Endothelial cell of umbilical vein (primary cell): ENCODE measurements at regions not wholly inside any gene's neighbourhood (a gene's known extent, or its start where the extent isn't known, plus 50 kb on each side); places are given as distances from the start of the nearest gene placed in this dataset.

ENCODE experiments used
- BruUV-seq: library from RNA; stranded (reverse); fragments of 400-500 nt; replicated peaks from 2 replicates; lab custom pipeline; 2021; lab: Mats Ljungman, UMichigan
- CTCF ChIA-PET: fragments of 300-600, 350-600 bp; sonication (Branson Sonifier 250); formaldehyde crosslinking; loops from one replicate; lab custom pipeline; 2021; ENCODE audit warnings: antibody characterized with exemption, inconsistent platforms; lab: Charles Lee
- POLR2A ChIA-PET: fragments of 300-600, 350-600 bp; sonication (Branson Sonifier 250); formaldehyde crosslinking; loops from one replicate; lab custom pipeline; 2021; ENCODE audit warnings: antibody characterized with exemption, inconsistent platforms; lab: Charles Lee
- DNase-seq: peaks from one replicate; pipeline ENCODE4 v3.0.0-alpha.2; 2011; ENCODE audit warnings: low read depth, low spot score
- FAIRE-seq: peaks from 2 replicates; lab custom pipeline; 2011; peaks lifted over from hg19 to GRCh38; lab: Jason Lieb, UNC
- H2AFZ ChIP-seq: 2 replicates; pipeline ENCODE4 v1.6.0; 2012; ENCODE audit warnings: low read depth, low read length, control low read depth, inconsistent platforms
- H3K27ac ChIP-seq: 2 replicates; pipeline ENCODE4 v1.5.1; 2011; ENCODE audit warnings: low read depth, mild to moderate bottlenecking, control low read depth, low read length, moderate library complexity; ENCODE audit not compliant: insufficient read depth
- H3K27me3 ChIP-seq, 2 experiments: 2 replicates each; pipeline versions ENCODE4 v1.6.0 to v1.6.1; 2011; ENCODE audit warnings: low read length in 2 of 2, mixed read lengths in 1 of 2; ENCODE audit not compliant: control insufficient read depth in 2 of 2, insufficient read depth in 2 of 2
- H3K36me3 ChIP-seq, 2 experiments: 2 replicates in 1 of 2; 3 replicates in 1 of 2; pipeline ENCODE4 v1.5.1; 2011; ENCODE audit warnings: low read length in 2 of 2, mild to moderate bottlenecking in 1 of 2, moderate library complexity in 1 of 2; ENCODE audit not compliant: control insufficient read depth in 2 of 2, insufficient read depth in 2 of 2; ENCODE audit errors: extremely low read depth in 1 of 2
- H3K4me1 ChIP-seq: 3 replicates; pipeline ENCODE4 v1.5.1; 2011; ENCODE audit warnings: mild to moderate bottlenecking, low read length; ENCODE audit not compliant: control insufficient read depth, insufficient read depth; ENCODE audit errors: extremely low read depth
- H3K4me2 ChIP-seq: 2 replicates; pipeline ENCODE4 v1.6.1; 2011; ENCODE audit warnings: low read length, control low read depth, mixed read lengths; ENCODE audit not compliant: insufficient read depth
- H3K4me3 ChIP-seq, 3 experiments: fragments of 200-600 bp in 1 of 3; sonication (generic), shearing (Covaris generic) in 1 of 3; replicated peaks in 1 of 3; 2 replicates each; pipeline ENCODE4 v1.5.1; 2011 to 2016; ENCODE audit warnings: control low read depth in 3 of 3, low read length in 3 of 3, mild to moderate bottlenecking in 2 of 3, inconsistent platforms in 1 of 3, low read depth in 1 of 3, moderate library complexity in 1 of 3; ENCODE audit not compliant: insufficient read depth in 1 of 3
- H3K79me2 ChIP-seq: 2 replicates; pipeline ENCODE4 v1.6.0; 2012; ENCODE audit warnings: low read length, inconsistent platforms; ENCODE audit not compliant: control insufficient read depth, insufficient read depth
- H3K9ac ChIP-seq: replicated peaks from 2 replicates; pipeline ENCODE3; 2011; ENCODE audit warnings: low read length, control low read depth; ENCODE audit not compliant: insufficient read depth; ENCODE audit errors: extremely low read depth
- H3K9me1 ChIP-seq: replicated peaks from 3 replicates; pipeline ENCODE4 v1.6.0; 2011; ENCODE audit warnings: mild to moderate bottlenecking, low read length; ENCODE audit not compliant: control insufficient read depth, insufficient read depth; ENCODE audit errors: extremely low read depth
- H3K9me3 ChIP-seq: replicated peaks from 2 replicates; pipeline ENCODE4 v1.5.1; 2012; ENCODE audit warnings: low read length, inconsistent platforms; ENCODE audit not compliant: control insufficient read depth, insufficient read depth
- H4K20me1 ChIP-seq: replicated peaks from 2 replicates; pipeline ENCODE3; 2011; ENCODE audit warnings: mild to moderate bottlenecking, low read length; ENCODE audit not compliant: control insufficient read depth, insufficient read depth; ENCODE audit errors: extremely low read depth
- EZH2 ChIP-seq: IDR thresholded peaks from 2 replicates; pipeline ENCODE4 v1.6.1; 2012; ENCODE audit warnings: borderline replicate concordance, low read depth, mild to moderate bottlenecking, moderate library complexity, low read length, inconsistent platforms; ENCODE audit not compliant: severe bottlenecking
- FOS ChIP-seq: IDR thresholded peaks from 2 replicates; pipeline ENCODE4 v1.6.1; 2011; ENCODE audit warnings: mild to moderate bottlenecking, low read length, moderate library complexity, borderline replicate concordance; ENCODE audit not compliant: insufficient read depth
- GATA2 ChIP-seq: IDR thresholded peaks from 2 replicates; pipeline ENCODE4 v1.7.0; 2011; ENCODE audit warnings: low read depth, mild to moderate bottlenecking, moderate library complexity, mixed read lengths, low read length; ENCODE audit not compliant: insufficient read length, insufficient read depth
- JUN ChIP-seq: IDR thresholded peaks from 2 replicates; pipeline ENCODE4 v1.6.1; 2011; ENCODE audit warnings: borderline replicate concordance, low read depth; ENCODE audit not compliant: insufficient read length, insufficient read depth
- MYC ChIP-seq: IDR thresholded peaks from one replicate; pipeline ENCODE4 v1.6.1; 2011; ENCODE audit warnings: mild to moderate bottlenecking, low read depth, low read length
- POLR2A ChIP-seq: IDR thresholded peaks from 2 replicates; pipeline ENCODE4 v1.6.1; 2012; ENCODE audit warnings: low read depth, mild to moderate bottlenecking, control low read depth, low read length
- POLR2AphosphoS5 ChIP-seq: IDR thresholded peaks from 2 replicates; pipeline ENCODE4 v1.6.1; 2012; ENCODE audit warnings: low read depth, mild to moderate bottlenecking, control low read depth, low read length, moderate library complexity; ENCODE audit not compliant: insufficient read depth
- dilution Hi-C: fragments of 300-500 bp; cut with MboI; formaldehyde crosslinking; loops from one replicate; pipeline ENCODE4 v1.15.0; 2019; ENCODE audit warnings: low sequenced_read_pairs; ENCODE audit not compliant: extremely low pct_ligation_motif_present
- intact Hi-C: fragments of 100-400 bp; cut with micrococcal nuclease; formaldehyde crosslinking; loops from one replicate; pipeline ENCODE4 v1.10.0; 2022
- TF ChIP-seq, protein P1 (sequence below): IDR thresholded peaks from 2 replicates; pipeline ENCODE4 v1.6.1; 2011; ENCODE audit not compliant: insufficient read depth, insufficient read length
- TF ChIP-seq, protein P2 (sequence below), 2 donors: IDR thresholded peaks; 1 replicate in 1 of 2; 2 replicates in 1 of 2; pipeline ENCODE4 v1.5.1; 2011; ENCODE audit warnings: low read length in 2 of 2, mild to moderate bottlenecking in 2 of 2, moderate library complexity in 2 of 2, control low read depth in 1 of 2, inconsistent platforms in 1 of 2, low read depth in 1 of 2; ENCODE audit not compliant: insufficient read depth in 1 of 2; ENCODE audit errors: extremely low read depth in 1 of 2

DNA sequence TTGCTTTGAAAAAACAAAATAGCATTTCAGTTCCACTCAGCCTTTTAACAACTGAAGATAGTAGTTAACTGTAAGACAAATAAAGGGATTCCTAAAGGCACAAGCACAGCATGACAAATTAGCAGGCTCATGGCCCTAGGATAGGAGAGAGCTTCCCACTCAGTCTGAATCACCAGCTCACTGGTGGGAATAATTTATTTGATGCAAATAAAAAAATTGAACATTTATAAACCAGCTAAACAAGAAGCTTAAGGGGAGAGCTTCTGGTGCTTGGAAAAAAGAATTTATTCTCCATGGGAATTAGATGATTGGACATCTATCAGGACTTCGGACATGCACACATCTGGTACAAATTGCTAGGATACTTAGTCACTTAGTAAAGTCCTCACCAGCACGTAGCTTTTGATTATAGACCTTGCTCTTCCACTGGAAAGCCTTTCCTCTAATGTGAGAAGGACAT, 294.1 kb upstream of the TNC start:
- FAIRE-seq, result no peak
- POLR2A ChIA-PET, result no interaction called here
- no peak overlapping the region for H3K9ac ChIP-seq

More for the DNA sequence above, 294.1 kb upstream of the TNC start:
- Histone ChIP-seq H4K20me1 (no peaks in the 10 kb centered on the region), H2AFZ (no peak overlapping the region), H3K4me3 (no peak overlapping the region), H3K9me1 (no peaks in the 10 kb centered on the region), H3K79me2 (no peaks in the 10 kb centered on the region), H3K36me3 (no peaks in the 10 kb centered on the region), H3K27me3 (no peaks in the 10 kb centered on the region), H3K9me3 (peaks cover 3% of the 10 kb centered on the region), H3K27ac (no peak overlapping the region), H3K4me2 (no peak overlapping the region), H3K4me1 (no peaks in the 10 kb centered on the region)
- dilution Hi-C loops (no loop called here), intact Hi-C loops (no loop called here)
- CTCF ChIA-PET, result interaction anchor here (0.6 kb wide), 1 partner anchor 10 kb away, joined by 3 read pairs; no protein-coding TSS in a partner anchor
- no peak for DNase-seq
- TF ChIP-seq EZH2, result no peak
- no peak for TF ChIP-seq JUN
- TF ChIP-seq MYC, result no peak
- no peak for TF ChIP-seq POLR2A
- TF ChIP-seq GATA2, result no peak
- TF ChIP-seq, protein P1, sequence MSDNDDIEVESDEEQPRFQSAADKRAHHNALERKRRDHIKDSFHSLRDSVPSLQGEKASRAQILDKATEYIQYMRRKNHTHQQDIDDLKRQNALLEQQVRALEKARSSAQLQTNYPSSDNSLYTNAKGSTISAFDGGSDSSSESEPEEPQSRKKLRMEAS, result no peak
- no peak for TF ChIP-seq FOS
- TF ChIP-seq, protein P2, sequence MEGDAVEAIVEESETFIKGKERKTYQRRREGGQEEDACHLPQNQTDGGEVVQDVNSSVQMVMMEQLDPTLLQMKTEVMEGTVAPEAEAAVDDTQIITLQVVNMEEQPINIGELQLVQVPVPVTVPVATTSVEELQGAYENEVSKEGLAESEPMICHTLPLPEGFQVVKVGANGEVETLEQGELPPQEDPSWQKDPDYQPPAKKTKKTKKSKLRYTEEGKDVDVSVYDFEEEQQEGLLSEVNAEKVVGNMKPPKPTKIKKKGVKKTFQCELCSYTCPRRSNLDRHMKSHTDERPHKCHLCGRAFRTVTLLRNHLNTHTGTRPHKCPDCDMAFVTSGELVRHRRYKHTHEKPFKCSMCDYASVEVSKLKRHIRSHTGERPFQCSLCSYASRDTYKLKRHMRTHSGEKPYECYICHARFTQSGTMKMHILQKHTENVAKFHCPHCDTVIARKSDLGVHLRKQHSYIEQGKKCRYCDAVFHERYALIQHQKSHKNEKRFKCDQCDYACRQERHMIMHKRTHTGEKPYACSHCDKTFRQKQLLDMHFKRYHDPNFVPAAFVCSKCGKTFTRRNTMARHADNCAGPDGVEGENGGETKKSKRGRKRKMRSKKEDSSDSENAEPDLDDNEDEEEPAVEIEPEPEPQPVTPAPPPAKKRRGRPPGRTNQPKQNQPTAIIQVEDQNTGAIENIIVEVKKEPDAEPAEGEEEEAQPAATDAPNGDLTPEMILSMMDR (IDR thresholded peaks at IDR 0.05; ENCODE audit: extremely low read depth in 1 of 2, insufficient read depth in 1 of 2, low read depth in 1 of 2, low read length in 2 of 2), result no peak
- TF ChIP-seq POLR2AphosphoS5, result no peak
- no TSS peak for BruUV-seq
